H9 (cell line): ENCODE measurements at regions not wholly inside any gene's neighbourhood (a gene's known extent, or its start where the extent isn't known, plus 50 kb on each side); places are given as distances from the start of the nearest gene placed in this dataset.

Experiments used
- DNase-seq: peaks from one replicate; pipeline ENCODE4 v3.0.0-alpha.2; 2017
- H2AFZ ChIP-seq: one replicate; pipeline ENCODE4 v1.6.1; 2013; ENCODE audit warnings: mild to moderate bottlenecking, low read length, control low read depth, moderate library complexity
- H2AK5ac ChIP-seq: 2 replicates; pipeline ENCODE4 v1.6.1; 2013; ENCODE audit warnings: low read length, control low read depth, mixed read lengths; ENCODE audit not compliant: insufficient read length
- H2BK120ac ChIP-seq: one replicate; pipeline ENCODE4 v1.6.1; 2013; ENCODE audit warnings: low read depth, mild to moderate bottlenecking, low read length, control low read depth, inconsistent platforms; ENCODE audit not compliant: poor library complexity, severe bottlenecking
- H2BK12ac ChIP-seq: 2 replicates; pipeline ENCODE4 v1.6.1; 2013; ENCODE audit warnings: low read length, control low read depth, mixed read lengths, low read depth; ENCODE audit not compliant: insufficient read length
- H2BK15ac ChIP-seq: 2 replicates; pipeline ENCODE4 v1.6.1; 2013; ENCODE audit warnings: low read depth, low read length, control low read depth
- H2BK20ac ChIP-seq: one replicate; pipeline ENCODE4 v1.6.1; 2013; ENCODE audit warnings: low read depth, mild to moderate bottlenecking, low read length, control low read depth, inconsistent platforms; ENCODE audit not compliant: poor library complexity, severe bottlenecking
- H2BK5ac ChIP-seq: 2 replicates; pipeline ENCODE4 v1.6.1; 2013; ENCODE audit warnings: low read length, control low read depth, mixed read lengths; ENCODE audit not compliant: insufficient read length
- H3K14ac ChIP-seq: 2 replicates; pipeline ENCODE4 v1.6.1; 2013; ENCODE audit warnings: low read length, control low read depth; ENCODE audit not compliant: insufficient read depth
- H3K18ac ChIP-seq: 2 replicates; pipeline ENCODE4 v1.6.1; 2013; ENCODE audit warnings: low read depth, mild to moderate bottlenecking, mixed read lengths, low read length, control low read depth; ENCODE audit not compliant: insufficient read length
- H3K23ac ChIP-seq: 2 replicates; pipeline ENCODE4 v1.6.1; 2013; ENCODE audit warnings: low read length, control low read depth, mixed read lengths, low read depth; ENCODE audit not compliant: insufficient read length
- H3K23me2 ChIP-seq: 2 replicates; pipeline ENCODE4 v1.6.1; 2013; ENCODE audit warnings: low read depth, mild to moderate bottlenecking, mixed read lengths, low read length, control low read depth; ENCODE audit not compliant: insufficient read length, poor library complexity, severe bottlenecking
- H3K27ac ChIP-seq: 2 replicates; pipeline ENCODE4 v1.5.1; 2013; ENCODE audit warnings: low read length, control low read depth, mixed read lengths, low read depth; ENCODE audit not compliant: insufficient read length
- H3K27me3 ChIP-seq: 2 replicates; pipeline ENCODE4 v1.6.1; 2013; ENCODE audit warnings: low read length, control low read depth, inconsistent platforms; ENCODE audit not compliant: insufficient read depth
- H3K4ac ChIP-seq: 2 replicates; pipeline ENCODE4 v1.6.1; 2013; ENCODE audit warnings: low read depth, mild to moderate bottlenecking, control low read depth, inconsistent platforms, low read length, moderate library complexity
- H3K4me1 ChIP-seq: 2 replicates; pipeline ENCODE4 v1.6.1; 2013; ENCODE audit warnings: low read length, control low read depth, inconsistent platforms; ENCODE audit not compliant: insufficient read depth
- H3K4me2 ChIP-seq: 2 replicates; pipeline ENCODE4 v1.6.1; 2013; ENCODE audit warnings: low read length, control low read depth, mixed read lengths; ENCODE audit not compliant: insufficient read length, insufficient read depth
- H3K56ac ChIP-seq: 2 replicates; pipeline ENCODE4 v1.6.1; 2013; ENCODE audit warnings: low read depth, mild to moderate bottlenecking, mixed read lengths, low read length, control low read depth; ENCODE audit not compliant: insufficient read length
- H3K79me1 ChIP-seq: 2 replicates; pipeline ENCODE4 v1.6.1; 2013; ENCODE audit warnings: low read depth, mild to moderate bottlenecking, moderate library complexity, low read length, control low read depth, inconsistent platforms; ENCODE audit not compliant: insufficient read depth, poor library complexity, severe bottlenecking
- H3K79me2 ChIP-seq: 2 replicates; pipeline ENCODE4 v1.6.1; 2013; ENCODE audit warnings: low read length, control low read depth, inconsistent platforms; ENCODE audit not compliant: insufficient read depth
- H3K9ac ChIP-seq: 2 replicates; pipeline ENCODE4 v1.6.1; 2013; ENCODE audit warnings: low read length, control low read depth, mixed read lengths; ENCODE audit not compliant: insufficient read length; ENCODE audit errors: extremely low read depth
- H3K9me3 ChIP-seq: one replicate; pipeline ENCODE4 v1.6.1; 2013; ENCODE audit warnings: low read depth, low read length, inconsistent platforms; ENCODE audit not compliant: control insufficient read depth
- H3T11ph ChIP-seq: one replicate; pipeline ENCODE4 v1.6.1; 2013; ENCODE audit warnings: mild to moderate bottlenecking, low read length, control low read depth, inconsistent platforms
- H4K20me1 ChIP-seq: one replicate; pipeline ENCODE4 v1.6.1; 2013; ENCODE audit not compliant: control insufficient read depth, insufficient read length, insufficient read depth
- H4K5ac ChIP-seq: 2 replicates; pipeline ENCODE4 v1.6.1; 2013; ENCODE audit warnings: low read depth, mild to moderate bottlenecking, mixed read lengths, low read length, control low read depth; ENCODE audit not compliant: insufficient read length
- H4K8ac ChIP-seq: replicated peaks from 2 replicates; pipeline ENCODE4 v1.6.1; 2013; ENCODE audit warnings: low read length, control low read depth, mixed read lengths, low read depth; ENCODE audit not compliant: insufficient read length
- H4K91ac ChIP-seq: 2 replicates; pipeline ENCODE4 v1.6.1; 2013; ENCODE audit warnings: low read depth, mild to moderate bottlenecking, moderate library complexity, mixed read lengths, low read length, control low read depth; ENCODE audit not compliant: insufficient read length
- H3K27ac Mint-ChIP-seq, 3 experiments: 2 replicates in 2 of 3; 3 replicates in 1 of 3; pipeline ENCODE4 v1.8.0; 2020 to 2021; ENCODE audit warnings: mixed read lengths in 3 of 3, mild to moderate bottlenecking in 1 of 3, moderate library complexity in 1 of 3
- H3K27me3 Mint-ChIP-seq: 2 replicates; pipeline ENCODE4 v1.8.0; 2021; ENCODE audit warnings: low read depth, mild to moderate bottlenecking, moderate library complexity, mixed read lengths
- H3K36me3 Mint-ChIP-seq, 3 experiments: 2 replicates in 2 of 3; 3 replicates in 1 of 3; pipeline ENCODE4 v1.8.0; 2020 to 2021; ENCODE audit warnings: low read depth in 3 of 3, mixed read lengths in 3 of 3; ENCODE audit not compliant: insufficient read depth in 1 of 3
- H3K4me1 Mint-ChIP-seq, 2 experiments: 2 replicates each; pipeline ENCODE4 v1.8.0; 2020; ENCODE audit warnings: mixed read lengths in 2 of 2
- H3K4me3 Mint-ChIP-seq, 2 experiments: 2 replicates in 1 of 2; 3 replicates in 1 of 2; pipeline ENCODE4 v1.8.0; 2020 to 2021; ENCODE audit warnings: mild to moderate bottlenecking in 2 of 2, mixed read lengths in 2 of 2, moderate library complexity in 1 of 2
- H3K9me3 Mint-ChIP-seq, 2 experiments: 2 replicates in 1 of 2; 3 replicates in 1 of 2; pipeline ENCODE4 v1.8.0; 2020; ENCODE audit warnings: mild to moderate bottlenecking in 2 of 2, mixed read lengths in 2 of 2, moderate library complexity in 1 of 2
- CTCF ChIP-seq: fragments of 200-600 bp; sonication (generic); conservative IDR thresholded peaks from 3 replicates; pipeline ENCODE4 v1.8.0; 2021; ENCODE audit warnings: antibody characterized with exemption, mild to moderate bottlenecking
- WGBS: extraction: QIAGEN DNeasy Blood & Tissue Kit; methylation state at CpG from one replicate; pipeline ENCODE4 v1.1.7; 2013; ENCODE audit warnings: missing lambda C conversion rate, low lambda C conversion rate, mixed read lengths; ENCODE audit not compliant: insufficient read length; ENCODE audit errors: extremely low coverage; 5-methylcytosine and 5-hydroxymethylcytosine counted together

GRCh38 chr12:29893002-29893401, 109.3 kb upstream of the TMTC1 start:
- no peak overlapping the region for H3K4me3 Mint-ChIP-seq
- no CpG with 5 or more reads among the region's 3 CpGs for WGBS
- no peak overlapping the region for H3K4me2 ChIP-seq
- H3K79me1 ChIP-seq = no peaks in the 10 kb centered on the region
- 0 out of 2 replicates have a peak, but pooled peaks cover 3% of the 10 kb centered on the region for H3K4me1 ChIP-seq
- no peak overlapping the region for H2BK20ac ChIP-seq
- no peak for DNase-seq
- H4K91ac ChIP-seq = no peak overlapping the region
- H2BK5ac ChIP-seq = no peak overlapping the region
- H3K23ac ChIP-seq = no peak overlapping the region
- H3K14ac ChIP-seq = no peak overlapping the region
- H3K9me3 Mint-ChIP-seq = peaks cover 0 to 2% of the 10 kb centered on the region in 2 experiments; a peak in 4 of 5 replicates
- H2AFZ ChIP-seq = no peak overlapping the region
- H2BK120ac ChIP-seq = no peak overlapping the region
- peaks cover 2 to 5% (median 3%) of the 10 kb centered on the region in 3 experiments; a peak in 4 of 7 replicates for H3K36me3 Mint-ChIP-seq
- no peak overlapping the region for H3K18ac ChIP-seq
- H3T11ph ChIP-seq = no peak overlapping the region
- no peak overlapping the region for H3K27ac Mint-ChIP-seq
- H3K23me2 ChIP-seq = no peaks in the 10 kb centered on the region
- no peaks in the 10 kb centered on the region for H3K27me3 ChIP-seq
- no peak overlapping the region for H2BK12ac ChIP-seq
- no peak overlapping the region for H4K5ac ChIP-seq
- H3K79me2 ChIP-seq = no peaks in the 10 kb centered on the region
- H2BK15ac ChIP-seq = no peak overlapping the region
- H3K9me3 ChIP-seq = no peaks in the 10 kb centered on the region
- no peaks in the 10 kb centered on the region; the same call in 1 of the 2 replicates for H3K27me3 Mint-ChIP-seq
- no peak overlapping the region for H2AK5ac ChIP-seq
- no peak overlapping the region for H3K9ac ChIP-seq
- H4K20me1 ChIP-seq = no peaks in the 10 kb centered on the region
- H3K4me1 Mint-ChIP-seq = peaks cover 15 to 25% of the 10 kb centered on the region in 2 experiments
- H3K27ac ChIP-seq = no peak overlapping the region
- TF ChIP-seq CTCF = no peak
- H4K8ac ChIP-seq = no peak overlapping the region
- no peak overlapping the region for H3K56ac ChIP-seq
- no peak overlapping the region for H3K4ac ChIP-seq
